CD4-positive, alpha-beta T cell treated with Interleukin-6 at 100 ng/mL for 8 hours (primary cell): ENCODE measurements at regions not wholly inside any gene's neighbourhood (a gene's known extent, or its start where the extent isn't known, plus 50 kb on each side); places are given as distances from the start of the nearest gene placed in this dataset.
"Not testable (repeated sequence)": the region's sequence is repeated elsewhere in the genome, so short reads cannot be mapped to it uniquely, and the experiment has no call there.

ENCODE experiments used
- DNase-seq: peaks from one replicate; pipeline ENCODE4 v3.0.0-alpha.2; 2020; ENCODE audit warnings: mixed read lengths, low spot score

DNA sequence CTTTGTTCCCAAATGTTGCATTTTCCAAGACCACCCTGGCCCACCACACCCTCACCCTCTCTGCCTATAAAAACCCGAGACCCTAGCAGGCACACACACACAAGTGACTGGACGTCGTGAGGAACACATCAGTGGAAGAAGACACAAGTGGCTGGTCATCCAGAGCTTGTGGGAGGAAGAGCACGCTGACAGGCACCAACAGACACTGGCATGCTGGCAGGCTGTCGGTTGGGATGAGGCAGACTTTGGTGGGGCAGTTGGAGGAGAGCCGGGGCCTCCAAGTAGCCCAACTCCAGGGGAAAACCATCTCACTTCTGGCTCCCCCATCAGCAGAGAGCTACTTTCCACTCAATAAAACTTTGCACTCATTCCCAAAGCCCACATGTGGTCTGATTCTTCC, 225.5 kb upstream of the ZEB2 start:
- no peak for DNase-seq

DNA sequence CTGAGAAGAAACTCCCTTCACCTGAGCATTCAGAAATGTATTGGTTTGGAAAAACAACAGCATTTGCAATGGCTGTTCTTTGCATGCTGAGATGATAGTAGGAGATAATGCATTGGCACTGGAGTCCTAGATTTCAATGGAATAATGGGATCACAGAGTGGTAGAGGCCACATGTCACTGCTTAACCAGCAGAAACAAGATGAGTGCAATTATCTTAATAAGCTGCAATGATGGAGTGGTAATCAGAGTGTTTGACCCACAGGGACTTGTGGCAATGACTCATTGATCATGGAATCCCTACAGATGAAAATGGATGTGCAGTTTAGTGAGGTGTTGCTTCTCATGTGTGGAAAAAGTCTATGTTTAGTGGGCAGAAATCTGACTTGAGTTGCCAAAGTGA, 218.8 kb upstream of the ZEB2 start:
- no peak for DNase-seq

DNA sequence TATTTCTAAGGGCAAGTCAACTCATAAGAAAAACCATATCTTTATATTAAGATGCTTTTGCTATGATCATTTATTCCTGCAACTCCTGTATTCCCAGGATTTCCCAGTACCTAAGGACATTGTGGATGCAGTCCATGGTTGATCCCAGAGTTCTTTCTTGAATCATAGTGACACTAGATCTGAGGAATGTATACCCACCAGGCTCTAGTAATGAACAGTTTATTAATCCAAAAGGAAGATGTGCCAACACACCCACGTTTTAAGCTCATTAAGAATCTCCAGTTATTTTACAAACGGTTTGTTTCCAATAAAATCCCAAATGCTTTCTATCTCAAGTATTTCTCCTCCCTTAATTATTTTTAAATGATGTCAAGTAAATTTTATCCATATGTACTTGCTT, 210.8 kb upstream of the ZEB2 start:
- no peak for DNase-seq

DNA sequence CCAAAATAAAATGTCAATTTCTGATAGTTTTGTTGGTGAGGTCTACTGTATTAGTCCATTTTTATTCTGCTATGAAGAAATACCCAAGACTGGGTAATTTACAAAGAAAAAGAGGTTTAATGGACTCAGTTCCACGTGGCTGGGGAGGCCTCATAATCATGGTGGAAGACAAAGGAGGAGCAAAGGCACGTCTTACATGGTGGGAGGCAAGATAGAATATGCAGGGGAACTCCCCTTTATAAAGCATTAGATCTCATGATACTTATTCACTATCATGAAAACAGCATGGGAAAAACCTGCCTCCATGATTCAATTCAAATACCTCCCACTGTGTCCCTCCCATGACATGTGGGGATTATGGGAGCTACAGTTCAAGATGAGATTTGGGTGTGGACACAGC, 204.5 kb upstream of the ZEB2 start:
- DNase-seq = not testable (repeated sequence)

DNA sequence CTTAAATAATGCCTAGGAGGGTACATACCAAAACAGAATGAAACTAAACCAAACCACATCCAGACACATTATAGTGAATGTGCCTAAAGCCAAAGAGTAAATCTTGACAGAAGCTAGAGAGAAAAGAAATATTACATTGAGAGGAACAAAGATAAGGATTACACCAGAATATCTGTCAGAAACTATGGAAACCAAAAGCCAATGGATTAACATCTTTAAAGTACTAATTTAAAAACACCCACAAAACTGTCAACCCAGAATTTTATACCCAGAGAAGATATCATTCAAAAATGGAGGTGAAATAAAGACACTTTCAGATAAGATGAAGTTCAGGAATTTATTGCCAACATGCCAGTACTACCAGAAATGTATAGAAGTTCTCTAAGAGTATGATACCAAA, 198.5 kb upstream of the ZEB2 start:
- no peak for DNase-seq

DNA sequence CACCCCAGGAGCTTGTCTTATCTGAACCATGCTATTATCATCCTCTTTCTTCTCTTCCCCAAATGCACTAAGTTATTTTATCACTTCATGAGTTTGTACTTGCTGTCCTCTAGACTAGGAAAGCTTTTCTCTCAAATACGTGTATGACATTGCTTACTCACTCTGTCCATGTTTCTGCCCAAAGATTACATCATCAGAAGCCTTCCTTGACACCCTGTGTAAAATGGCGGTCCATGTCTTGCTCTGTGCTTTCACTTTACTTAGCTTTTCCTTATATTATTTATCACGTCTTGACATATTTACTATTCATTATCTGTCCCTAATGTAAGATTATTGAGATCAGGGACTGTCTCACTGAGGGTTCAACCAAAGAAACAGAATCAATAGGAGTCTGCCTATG, 196.1 kb upstream of the ZEB2 start:
- no peak for DNase-seq

DNA sequence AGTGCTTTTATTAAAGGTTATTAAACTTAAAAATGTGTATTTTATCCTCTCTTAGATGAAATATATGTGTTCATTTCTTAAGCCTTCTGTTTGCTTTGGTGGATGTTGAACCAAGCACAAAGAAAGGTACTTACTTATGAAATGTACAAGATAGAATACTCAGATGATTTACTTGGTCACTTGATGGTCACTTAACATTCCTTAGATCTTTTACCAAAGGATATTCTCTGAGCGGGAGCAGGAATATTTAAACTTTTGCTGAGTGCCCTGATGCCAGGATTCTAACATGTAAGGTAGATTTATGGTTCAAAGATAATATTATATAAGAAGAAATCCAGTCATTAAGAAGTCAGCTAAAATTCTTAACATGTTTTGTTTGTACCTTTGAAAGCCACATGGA, 193.5 kb upstream of the ZEB2 start:
- DNase-seq = no peak

DNA sequence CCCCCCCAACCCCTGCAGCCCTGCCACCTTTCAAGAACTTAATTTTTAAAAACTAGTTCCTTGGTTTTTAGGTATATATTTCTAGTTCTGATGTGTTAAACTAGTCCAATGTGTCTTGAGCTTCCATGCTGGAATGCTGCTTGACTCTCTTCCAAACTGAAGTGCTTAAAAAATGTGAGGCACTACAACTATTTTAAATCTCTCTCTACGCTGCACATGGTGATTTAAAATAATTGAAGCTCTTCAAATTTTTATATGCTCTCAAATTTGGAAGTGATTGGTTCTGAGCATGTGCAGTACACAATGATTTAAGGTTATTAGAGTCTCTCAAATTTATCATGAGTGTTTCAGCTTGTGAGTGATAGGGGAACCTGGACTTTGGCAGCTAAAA, 192.6 kb upstream of the ZEB2 start:
- no peak for DNase-seq

DNA sequence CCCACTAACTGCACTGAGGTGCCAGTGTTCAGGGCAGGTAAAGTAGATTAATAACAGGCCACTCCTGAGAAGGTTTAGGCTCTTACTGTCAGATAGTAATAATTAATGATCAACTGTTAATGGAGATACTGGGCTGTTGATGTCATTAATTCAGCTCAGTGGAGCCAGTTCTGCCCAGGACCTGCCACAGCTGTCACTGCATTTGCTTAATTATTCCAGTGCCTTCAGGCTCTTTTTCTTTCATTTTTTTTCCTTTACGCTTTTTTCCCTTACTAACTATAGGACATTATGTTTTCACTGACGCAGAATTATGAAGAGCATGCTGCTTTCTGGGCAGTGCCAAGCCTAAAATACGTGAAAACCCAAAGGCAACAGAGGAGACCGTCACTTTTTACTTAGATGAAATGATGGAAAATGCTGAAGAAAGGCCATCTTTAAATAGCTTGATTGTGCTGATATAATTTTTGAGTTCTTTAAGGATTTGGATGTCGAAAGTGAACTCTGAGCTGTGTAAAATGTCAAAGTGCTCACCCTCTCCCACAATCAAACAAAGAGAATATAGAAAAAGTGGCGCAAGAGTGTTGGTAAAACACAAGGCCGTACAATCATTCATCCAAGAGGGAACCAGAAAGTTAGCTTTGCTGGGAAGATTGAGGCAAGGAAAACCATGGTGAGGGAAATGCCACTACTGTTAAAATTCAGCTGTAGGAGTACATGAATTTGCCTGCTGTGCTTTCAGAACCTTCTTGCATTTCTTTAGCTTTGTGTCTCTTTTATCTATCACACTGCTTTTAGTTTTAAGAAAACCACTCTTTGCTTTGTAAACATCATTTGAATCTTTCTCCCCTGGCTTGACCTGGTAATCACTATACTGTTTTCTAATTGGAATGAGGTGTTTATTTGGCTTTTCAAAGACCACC, 192.0 kb upstream of the ZEB2 start:
- no peak for DNase-seq

DNA sequence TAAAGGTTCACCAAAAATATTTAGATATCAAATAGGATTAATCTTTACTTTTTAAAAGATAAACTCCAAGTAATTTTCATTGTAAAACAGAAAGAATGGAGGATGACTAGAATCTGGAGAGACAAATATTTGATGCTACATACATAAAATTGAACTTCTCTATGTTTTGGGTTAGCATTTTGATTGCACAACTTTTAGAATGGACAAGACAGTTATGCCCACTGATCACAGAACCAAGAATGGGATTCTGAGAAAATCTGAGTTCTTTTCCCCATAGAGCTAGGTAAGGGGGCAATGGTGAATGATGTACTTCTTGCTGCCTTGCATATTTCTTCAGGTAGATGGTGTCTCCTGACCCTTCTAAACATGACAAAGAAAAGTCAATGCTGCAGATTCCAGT, 191.2 kb upstream of the ZEB2 start:
- DNase-seq = no peak

DNA sequence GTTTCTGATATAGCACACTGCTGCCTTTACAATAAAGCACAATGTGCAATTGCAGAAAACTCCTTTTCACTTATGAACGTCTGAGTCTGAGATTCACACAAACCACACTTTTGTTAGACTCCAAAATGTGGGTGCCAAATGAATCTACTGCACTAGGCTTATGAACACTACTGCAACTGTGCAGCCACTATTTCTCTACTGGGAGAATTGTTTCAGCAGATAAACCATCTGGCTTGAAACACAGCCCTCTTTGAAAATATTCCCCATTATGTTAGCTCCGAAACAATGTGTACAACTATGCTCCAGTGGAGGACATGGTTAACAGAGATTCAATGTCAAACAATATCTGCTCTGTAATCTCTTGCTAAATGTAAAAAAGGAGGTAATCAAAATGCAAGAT, 188.7 kb upstream of the ZEB2 start:
- DNase-seq = no peak

DNA sequence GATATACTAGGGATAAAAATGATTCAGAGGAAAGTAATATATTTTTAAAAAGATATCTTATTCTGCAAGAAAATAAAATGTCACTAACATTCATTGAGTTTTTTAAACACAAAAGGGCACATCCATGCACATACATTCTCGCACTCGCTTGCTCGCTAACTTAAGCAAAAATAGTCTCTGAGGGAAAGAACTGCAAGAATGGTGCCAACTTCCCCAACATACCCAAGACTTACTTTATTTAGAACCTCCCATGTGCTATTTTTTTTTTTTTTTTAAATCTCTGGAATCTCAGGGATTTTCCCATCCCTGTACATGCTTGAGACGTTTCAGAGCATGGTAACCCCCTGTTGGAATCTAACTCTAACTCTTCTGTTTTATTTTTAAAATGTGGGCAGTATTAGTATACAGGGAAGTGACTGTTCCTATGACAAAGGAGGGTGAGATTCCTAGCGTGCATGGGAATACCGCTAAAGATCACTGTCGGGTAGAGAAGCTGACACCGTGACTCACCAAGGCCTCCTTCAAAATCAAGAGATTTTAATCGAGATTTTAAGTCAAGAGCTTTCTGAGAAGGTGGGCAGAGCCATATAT, 187.9 kb upstream of the ZEB2 start:
- no peak for DNase-seq

DNA sequence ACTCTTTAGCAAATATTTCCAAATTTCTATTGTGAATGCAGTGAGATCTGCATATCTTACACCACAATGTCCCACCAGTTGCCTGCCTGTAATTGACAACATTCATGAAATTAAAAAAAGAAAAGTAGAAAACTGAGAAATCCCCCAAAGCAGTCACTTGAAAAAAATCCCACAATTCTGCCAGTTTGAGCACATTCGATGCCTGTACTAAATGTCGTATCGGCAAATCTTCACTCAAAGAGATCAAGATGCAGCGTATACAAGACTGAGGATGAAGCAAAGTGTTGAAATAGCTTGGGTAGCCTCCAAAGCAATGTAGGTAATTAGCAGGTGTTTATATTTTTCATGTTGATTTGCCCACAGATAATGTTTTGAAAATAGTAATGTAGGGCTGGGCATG, 186.7 kb upstream of the ZEB2 start:
- no peak for DNase-seq

DNA sequence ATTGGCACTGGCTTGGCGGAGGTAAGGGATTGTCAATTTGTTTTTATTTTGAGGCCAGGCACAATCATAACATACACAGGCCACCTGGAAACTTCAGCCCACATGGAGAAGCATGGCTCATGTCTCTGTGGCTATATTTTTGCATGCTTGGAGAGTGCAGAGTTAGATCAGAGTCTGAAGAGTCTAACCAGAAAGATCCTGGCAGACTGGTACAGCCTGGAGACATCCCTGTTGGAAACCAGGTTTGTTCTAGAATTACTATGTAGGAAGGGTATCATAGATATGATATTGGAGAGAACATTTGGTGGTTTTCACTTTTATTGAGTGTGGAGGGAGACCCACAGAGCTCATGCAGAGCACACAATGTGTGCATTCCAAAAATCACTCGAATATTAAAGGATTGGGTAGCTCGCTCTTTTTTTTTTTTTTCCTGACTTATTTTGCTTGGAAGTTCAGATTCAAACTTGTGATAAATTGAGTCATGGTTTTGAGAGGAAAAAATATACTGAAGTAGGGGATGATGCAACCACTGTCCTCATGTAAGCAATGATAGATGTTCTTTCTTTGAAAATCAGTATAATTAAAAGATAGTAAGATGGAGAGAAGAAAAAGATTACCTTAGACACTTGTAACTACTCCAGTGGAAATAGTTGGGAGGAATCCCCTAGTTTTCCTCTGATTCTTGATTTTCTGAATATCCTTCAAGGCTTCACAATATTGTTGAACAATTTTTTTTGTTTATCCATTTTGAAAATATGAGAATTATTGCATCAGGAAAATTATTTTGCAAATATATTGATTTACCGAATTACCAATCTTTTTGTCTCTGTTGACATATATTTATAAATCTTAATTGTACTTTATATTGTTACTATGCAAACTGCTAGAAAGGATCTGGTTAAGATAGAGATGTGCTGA, 185.7 kb upstream of the ZEB2 start:
- DNase-seq = no peak

DNA sequence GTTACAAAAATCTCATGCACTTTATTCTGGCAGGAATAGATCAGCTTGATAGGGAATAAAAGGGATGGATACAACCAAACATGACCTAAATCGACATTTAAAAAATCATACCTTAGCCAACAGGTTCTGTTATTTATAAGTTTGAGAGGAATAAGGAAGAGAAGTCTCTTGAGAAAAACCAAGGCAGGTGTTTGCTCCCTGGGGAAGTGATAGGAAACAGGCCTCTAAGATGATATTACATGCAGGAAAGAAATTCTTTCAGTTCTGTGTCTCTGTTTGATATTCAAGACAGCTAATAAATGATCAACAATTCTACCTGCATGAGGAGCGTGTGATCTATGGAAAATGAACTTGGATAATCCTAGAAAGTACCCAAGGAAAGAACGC, 184.8 kb upstream of the ZEB2 start:
- no peak for DNase-seq

DNA sequence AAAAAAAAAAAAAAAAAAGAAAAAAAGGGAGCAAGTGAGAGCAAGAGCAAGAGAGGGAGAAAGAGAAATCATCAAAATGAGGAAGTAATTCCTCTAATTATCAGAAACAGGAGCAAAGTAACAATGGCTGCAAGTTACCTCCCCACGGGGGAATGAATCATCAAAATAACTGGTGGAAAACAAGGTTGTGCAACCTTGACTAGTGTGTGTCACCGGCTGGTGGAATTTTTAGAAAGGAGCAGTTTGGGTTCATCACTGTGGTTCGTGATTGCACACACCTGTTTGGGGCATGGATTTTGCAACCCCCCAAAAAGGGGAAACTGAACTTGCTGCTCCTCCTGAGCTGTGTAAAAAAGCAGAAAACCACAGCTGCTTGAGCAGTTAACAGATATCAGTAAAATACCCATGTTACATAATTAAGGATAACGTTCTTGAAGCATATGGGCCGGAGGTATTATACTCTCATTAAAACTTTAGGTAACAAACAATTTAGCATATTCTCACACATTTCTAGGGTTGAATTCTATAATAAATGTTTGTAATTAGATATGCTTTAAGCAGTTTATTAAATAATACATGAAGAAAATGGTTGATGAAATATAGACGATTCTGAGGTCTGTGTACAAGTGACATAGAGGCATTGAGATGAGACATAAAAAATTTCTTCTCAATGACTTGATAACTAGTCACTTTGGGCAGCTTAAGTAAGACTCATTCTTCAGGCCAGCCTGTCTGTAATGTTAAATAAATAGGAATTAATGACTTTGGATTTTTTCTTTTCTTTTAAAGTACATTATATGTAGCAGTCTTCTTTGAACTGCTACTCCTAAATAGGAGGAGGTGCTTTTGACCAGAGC, 184.2 kb upstream of the ZEB2 start:
- DNase-seq = no peak

DNA sequence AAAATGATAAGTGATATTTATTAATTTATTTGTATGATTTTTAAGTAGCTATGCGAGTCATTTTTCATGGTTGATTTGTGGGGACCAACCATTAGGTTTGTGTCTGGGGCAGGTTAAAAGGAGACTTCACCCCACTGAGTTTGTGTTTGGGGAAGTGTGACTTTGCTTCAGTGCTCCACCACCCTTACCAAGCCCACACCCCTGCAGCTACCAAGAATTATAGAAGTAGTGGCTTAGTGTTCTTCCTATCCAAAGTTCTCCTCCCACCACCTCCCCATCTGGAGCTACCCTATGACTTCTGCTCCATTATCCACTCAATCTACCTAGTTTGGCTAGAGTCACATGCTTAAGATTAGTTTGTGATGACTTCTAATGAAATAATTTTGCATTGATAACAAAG, 182.1 kb upstream of the ZEB2 start:
- DNase-seq = no peak

DNA sequence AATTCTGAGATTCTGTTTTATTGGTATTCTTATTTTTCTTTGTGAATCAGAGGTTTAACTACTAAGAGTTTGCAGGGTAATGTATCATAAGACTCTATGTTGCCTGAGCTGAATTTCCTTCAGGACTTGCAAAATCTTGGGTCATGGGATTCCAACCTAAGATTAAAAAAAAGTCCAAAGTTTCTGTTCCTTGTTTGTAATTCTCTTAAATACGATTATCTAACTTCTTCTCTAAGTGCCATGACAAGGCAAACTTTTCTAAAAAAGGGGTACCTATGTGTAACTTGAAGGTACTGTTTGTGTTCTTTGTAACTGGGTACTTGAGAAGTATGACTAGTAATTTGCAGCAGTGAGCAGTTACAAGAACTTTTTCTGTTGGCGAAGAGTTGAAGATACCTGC, 181.3 kb upstream of the ZEB2 start:
- no peak for DNase-seq

DNA sequence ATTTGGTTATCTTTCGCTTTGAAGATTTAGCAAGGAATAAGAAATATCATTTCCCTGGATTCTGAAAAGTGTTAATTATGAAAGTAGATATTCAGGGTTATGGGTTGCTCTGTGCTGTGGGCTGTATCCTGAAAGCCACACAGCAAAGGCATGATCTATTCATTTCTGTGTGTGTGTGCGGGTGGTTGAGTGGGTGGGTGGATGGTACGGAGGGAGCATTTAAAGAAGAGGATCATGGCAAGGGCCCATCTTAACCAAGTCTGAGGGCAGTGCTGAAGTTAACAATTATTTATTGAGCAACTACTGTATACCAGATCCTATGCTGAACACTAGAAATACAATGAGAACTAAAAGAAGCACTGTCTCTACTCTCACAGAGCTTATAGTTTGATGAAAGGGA, 178.2 kb upstream of the ZEB2 start:
- no peak for DNase-seq

DNA sequence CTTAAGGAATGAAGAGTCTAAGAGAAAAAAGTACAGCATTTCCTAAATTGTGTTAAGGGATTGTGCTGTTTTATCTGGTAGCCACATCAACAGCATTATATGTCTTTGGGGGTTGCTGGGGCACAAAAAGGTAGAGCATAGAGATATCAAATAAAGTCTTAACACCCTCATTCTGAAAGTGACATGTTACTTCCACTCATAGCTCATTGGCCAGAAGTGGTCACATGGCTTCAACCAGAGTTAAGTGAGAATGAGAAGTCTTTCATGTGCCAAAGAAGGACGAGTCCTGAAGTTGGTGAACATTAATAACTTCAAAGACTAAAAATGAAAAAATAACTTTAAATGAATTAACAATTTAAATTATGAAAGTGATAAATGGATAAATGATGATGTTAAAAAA, 175.7 kb upstream of the ZEB2 start:
- no peak for DNase-seq

DNA sequence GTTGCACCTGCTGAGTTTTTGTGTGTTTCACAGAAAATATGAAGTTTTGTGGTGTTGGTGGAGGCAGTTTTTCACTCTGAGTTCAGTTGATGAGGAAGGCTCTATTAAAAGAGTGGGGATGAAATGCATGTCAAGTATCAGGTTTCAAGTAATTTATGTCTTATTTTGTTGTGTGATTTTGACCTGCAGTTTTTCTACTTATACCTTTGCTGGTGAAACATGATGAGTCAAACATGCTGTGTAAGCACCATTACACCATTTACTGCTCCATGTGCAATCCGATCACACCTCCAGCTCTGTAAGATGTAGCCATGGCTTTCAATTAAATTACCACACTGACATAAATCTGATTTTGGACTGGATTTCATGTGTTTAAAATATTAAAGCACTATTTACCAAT, 174.5 kb upstream of the ZEB2 start:
- DNase-seq = no peak

DNA sequence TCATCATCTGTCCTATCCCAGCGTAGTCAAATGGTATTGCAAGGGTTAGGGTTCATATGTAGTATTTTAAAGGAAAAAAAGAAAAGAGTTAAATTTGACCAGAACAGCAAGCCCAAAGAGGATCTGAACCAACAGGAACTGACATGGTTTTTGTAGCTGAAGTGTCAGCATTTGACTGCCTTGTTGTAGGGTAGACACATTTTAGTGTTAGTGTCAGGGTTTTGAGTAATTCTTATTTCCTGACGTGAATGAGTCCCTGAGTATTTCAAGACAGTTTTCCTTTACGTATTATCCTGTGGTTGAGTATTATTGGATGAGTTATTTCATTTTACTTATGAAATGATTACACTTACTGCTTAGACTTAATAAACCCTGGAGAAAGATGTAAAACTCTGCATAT, 173.3 kb upstream of the ZEB2 start:
- DNase-seq = no peak
